Body of pancreas (tissue), 4 donors: ENCODE measurements at regions not wholly inside any gene's neighbourhood (a gene's known extent, or its start where the extent isn't known, plus 50 kb on each side); places are given as distances from the start of the nearest gene placed in this dataset.

Experiments used
- ATAC-seq: fragments of 150-250 bp; one replicate; pipeline ENCODE4 v1.9.1; 2016
- DNase-seq, 4 donors: peaks; one replicate each; pipeline ENCODE4 v3.0.0-alpha.2; 2019
- H3K27ac ChIP-seq, 4 donors: fragments of 200-600 bp; sonication (generic); 1 replicate in 3 of 4; 2 replicates in 1 of 4; pipeline versions ENCODE4 v1.5.1 to v1.6.1; 2016 to 2019; ENCODE audit warnings: mild to moderate bottlenecking in 1 of 4, mixed read lengths in 1 of 4, moderate library complexity in 1 of 4
- H3K27me3 ChIP-seq, 2 donors: fragments of 200-600 bp; sonication (generic); one replicate each; pipeline ENCODE4 v1.6.0; 2016; ENCODE audit warnings: mild to moderate bottlenecking in 1 of 2
- H3K36me3 ChIP-seq, 2 donors: fragments of 200-600 bp; sonication (generic); replicated peaks in 1 of 2; 2 replicates each; pipeline ENCODE4 v1.5.1; 2016; ENCODE audit warnings: low read depth in 2 of 2; ENCODE audit not compliant: insufficient read depth in 1 of 2
- H3K4me1 ChIP-seq: fragments of 200-600 bp; sonication (generic); one replicate; pipeline ENCODE4 v1.6.0; 2016
- H3K4me3 ChIP-seq, 2 donors: fragments of 200-600 bp; sonication (generic); 1 replicate in 1 of 2; 2 replicates in 1 of 2; pipeline ENCODE4 v1.5.1; 2016 to 2019
- H3K9me3 ChIP-seq, 3 donors: fragments of 200-600 bp; sonication (generic); 1 replicate in 2 of 3; 2 replicates in 1 of 3; pipeline ENCODE4 v1.5.1; 2016
- CTCF ChIP-seq, 7 experiments: fragments of 450-650 bp in 4 of 7; fragments of 200-600 bp in 3 of 7; sonication (generic) in 3 of 7; IDR thresholded peaks; one replicate each; pipeline ENCODE4 v1.5.1; 2016 to 2019; ENCODE audit warnings: antibody characterized with exemption in 7 of 7
- POLR2A ChIP-seq, 3 donors: fragments of 450-650 bp; IDR thresholded peaks; one replicate each; pipeline ENCODE4 v1.6.1; 2016; ENCODE audit warnings: antibody characterized with exemption in 3 of 3, mild to moderate bottlenecking in 2 of 3
- WGBS, 2 donors: methylation state at CpG; one replicate each; pipeline ENCODE4 v1.1.5; 2017; 5-methylcytosine and 5-hydroxymethylcytosine counted together
- intact Hi-C: fragments of 100-400 bp; cut with DNase I; formaldehyde crosslinking; loops from one replicate; pipeline ENCODE4 v1.15.1; 2023

GRCh38 chr5:130884023-130884422, 281.0 kb downstream of the HINT1 start:
- intact Hi-C loops = no loop called here
- Histone ChIP-seq H3K27ac (no peak overlapping the region), H3K27me3 (no peaks in the 10 kb centered on the region), H3K9me3 (no peaks in the 10 kb centered on the region), H3K4me3 (no peak overlapping the region), H3K4me1 (no peaks in the 10 kb centered on the region), H3K36me3 (no peaks in the 10 kb centered on the region)
- 39 to 50% methylated on average over 2 of the region's 2 CpGs for WGBS, 2 donors
- no peak for DNase-seq
- no peak for ATAC-seq
- TF ChIP-seq CTCF (IDR thresholded peaks at IDR 0.05) = no peak
- TF ChIP-seq POLR2A (IDR thresholded peaks at IDR 0.05) = no peak

- Histone ChIP-seq H3K4me3 (no peak overlapping the region), H3K4me1 (no peaks in the 10 kb centered on the region), H3K27ac (no peak overlapping the region), H3K36me3 (no peaks in the 10 kb centered on the region), H3K9me3 (no peaks in the 10 kb centered on the region), H3K27me3 (no peaks in the 10 kb centered on the region)
- 72 to 74% methylated on average over 1 of the region's 1 CpG for WGBS, 2 donors
- intact Hi-C loops = no loop called here
- TF ChIP-seq POLR2A (IDR thresholded peaks at IDR 0.05) (no peak), CTCF (IDR thresholded peaks at IDR 0.05) (no peak)
- ATAC-seq = no peak
- DNase-seq = no peak
Observed at GRCh38 chr5:130875656-130876055, 289.4 kb downstream of the HINT1 start.

- H3K27ac ChIP-seq = no peak overlapping the region
- no peak for ATAC-seq
Observed at GRCh38 chr5:130874861-130875417, 290.1 kb downstream of the HINT1 start.

GRCh38 chr5:130871346-130872086, 293.5 kb downstream of the HINT1 start:
- peak in 3 of 4 donors; percentile 27 to 30 (median 28) for DNase-seq
- Histone ChIP-seq H3K27me3 (no peaks in the 10 kb centered on the region), H3K4me3 (no peak overlapping the region), H3K9me3 (no peaks in the 10 kb centered on the region), H3K36me3 (no peaks in the 10 kb centered on the region), H3K4me1 (no peaks in the 10 kb centered on the region), H3K27ac (no peak overlapping the region)
- WGBS, 2 donors = 37 to 41% methylated on average over 7 of the region's 7 CpGs
- peak; percentile 36 to 69 (median 66) for TF ChIP-seq CTCF (IDR thresholded peaks at IDR 0.05)
- TF ChIP-seq POLR2A (IDR thresholded peaks at IDR 0.05) = no peak
- intact Hi-C loops = no loop called here
- peak; percentile 58 for ATAC-seq

More at GRCh38 chr5:130874861-130875417, 290.1 kb downstream of the HINT1 start:
- no peak overlapping the region for H3K4me3 ChIP-seq
- no peak for TF ChIP-seq CTCF (IDR thresholded peaks at IDR 0.05)
- no peak for TF ChIP-seq POLR2A (IDR thresholded peaks at IDR 0.05)
- 85 to 91% methylated on average over 1 of the region's 1 CpG for WGBS, 2 donors
- no peak for DNase-seq
- H3K9me3 ChIP-seq = no peaks in the 10 kb centered on the region
- no peaks in the 10 kb centered on the region for H3K36me3 ChIP-seq
- no peaks in the 10 kb centered on the region for H3K4me1 ChIP-seq
- intact Hi-C loops = no loop called here
- no peaks in the 10 kb centered on the region for H3K27me3 ChIP-seq

GRCh38 chr5:130870691-130871090, 294.4 kb downstream of the HINT1 start:
- intact Hi-C loops = no loop called here
- Histone ChIP-seq H3K27ac (no peak overlapping the region), H3K4me3 (no peak overlapping the region), H3K9me3 (no peaks in the 10 kb centered on the region), H3K27me3 (no peaks in the 10 kb centered on the region), H3K36me3 (no peaks in the 10 kb centered on the region), H3K4me1 (no peaks in the 10 kb centered on the region)
- ATAC-seq (no peak), DNase-seq (no peak)
- WGBS, 2 donors = 82 to 91% methylated on average over 2 of the region's 2 CpGs
- TF ChIP-seq POLR2A (IDR thresholded peaks at IDR 0.05) (no peak), CTCF (IDR thresholded peaks at IDR 0.05) (no peak)
